Neutrophil (primary cell): ENCODE measurements at regions not wholly inside any gene's neighbourhood (a gene's known extent, or its start where the extent isn't known, plus 50 kb on each side); places are given as distances from the start of the nearest gene placed in this dataset.

ENCODE experiments used
- H3K27ac ChIP-seq: fragments of 200-600 bp; sonication (generic); 2 replicates; pipeline ENCODE4 v1.5.1; 2016; ENCODE audit warnings: mild to moderate bottlenecking, moderate library complexity
- H3K27me3 ChIP-seq: fragments of 200-600 bp; sonication (generic); 2 replicates; pipeline ENCODE4 v1.6.0; 2016; ENCODE audit warnings: mild to moderate bottlenecking
- H3K36me3 ChIP-seq: fragments of 200-600 bp; sonication (generic); 2 replicates; pipeline ENCODE4 v1.5.1; 2017
- H3K4me1 ChIP-seq, 2 experiments: fragments of 200-600 bp in 1 of 2; sonication (generic) in 1 of 2; 1 replicate in 1 of 2; 2 replicates in 1 of 2; pipeline versions ENCODE4 v1.5.1 to v1.6.1; 2013 to 2016; ENCODE audit warnings: low read depth in 1 of 2, low read length in 1 of 2, mild to moderate bottlenecking in 1 of 2, moderate library complexity in 1 of 2; ENCODE audit not compliant: control insufficient read depth in 1 of 2, insufficient read depth in 1 of 2
- H3K4me3 ChIP-seq, 2 experiments: fragments of 200-600 bp in 1 of 2; sonication (generic) in 1 of 2; 1 replicate in 1 of 2; 2 replicates in 1 of 2; pipeline ENCODE4 v1.5.1; 2013 to 2016; ENCODE audit warnings: low read depth in 1 of 2, low read length in 1 of 2, mild to moderate bottlenecking in 1 of 2, moderate library complexity in 1 of 2
- H3K9me3 ChIP-seq: fragments of 200-600 bp; sonication (generic); 2 replicates; pipeline ENCODE4 v1.5.1; 2016
- TF ChIP-seq, protein P1 (sequence below): fragments of 200-600 bp; sonication (generic); IDR thresholded peaks from 2 replicates; pipeline ENCODE4 v1.5.1; 2016; ENCODE audit warnings: antibody characterized with exemption

DNA sequence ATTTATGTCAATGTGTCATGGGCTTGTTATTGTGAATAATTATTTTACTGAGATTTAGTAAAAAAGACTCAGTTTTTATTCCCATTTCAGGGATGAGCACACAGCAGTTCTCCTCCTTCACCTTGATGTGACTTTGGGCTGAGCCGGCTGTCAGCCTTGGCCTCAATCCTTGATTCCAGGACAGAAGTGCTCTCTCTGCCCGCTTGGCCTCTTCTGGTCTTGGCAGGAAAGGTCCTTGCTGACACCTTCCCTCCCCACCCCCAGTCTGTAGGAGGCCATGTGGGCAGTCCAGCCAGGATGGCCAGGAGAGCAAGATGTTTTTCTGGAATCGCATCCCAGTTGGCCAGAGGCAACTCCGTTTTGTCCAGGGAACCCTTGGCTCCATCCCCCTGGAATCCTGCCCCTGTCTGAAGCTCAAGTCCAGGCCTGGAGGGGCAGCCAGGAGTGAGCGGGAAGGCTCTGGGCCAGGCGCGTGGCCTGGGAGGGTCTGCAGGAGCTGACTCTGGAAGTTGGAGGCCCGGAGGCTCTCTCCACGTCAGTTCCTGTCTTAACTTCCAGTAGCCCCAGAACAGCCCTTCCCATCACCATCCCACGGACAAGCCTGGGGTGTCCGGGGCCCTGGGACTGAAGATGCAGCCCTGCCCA lies 100.9 kb downstream of the PDGFA start:
- Histone ChIP-seq H3K36me3 (no peaks in the 10 kb centered on the region), H3K9me3 (no peaks in the 10 kb centered on the region), H3K27ac (no peak overlapping the region), H3K4me1 (no peaks in the 10 kb centered on the region), H3K27me3 (no peaks in the 10 kb centered on the region), H3K4me3 (no peak overlapping the region)
- TF ChIP-seq, protein P1, sequence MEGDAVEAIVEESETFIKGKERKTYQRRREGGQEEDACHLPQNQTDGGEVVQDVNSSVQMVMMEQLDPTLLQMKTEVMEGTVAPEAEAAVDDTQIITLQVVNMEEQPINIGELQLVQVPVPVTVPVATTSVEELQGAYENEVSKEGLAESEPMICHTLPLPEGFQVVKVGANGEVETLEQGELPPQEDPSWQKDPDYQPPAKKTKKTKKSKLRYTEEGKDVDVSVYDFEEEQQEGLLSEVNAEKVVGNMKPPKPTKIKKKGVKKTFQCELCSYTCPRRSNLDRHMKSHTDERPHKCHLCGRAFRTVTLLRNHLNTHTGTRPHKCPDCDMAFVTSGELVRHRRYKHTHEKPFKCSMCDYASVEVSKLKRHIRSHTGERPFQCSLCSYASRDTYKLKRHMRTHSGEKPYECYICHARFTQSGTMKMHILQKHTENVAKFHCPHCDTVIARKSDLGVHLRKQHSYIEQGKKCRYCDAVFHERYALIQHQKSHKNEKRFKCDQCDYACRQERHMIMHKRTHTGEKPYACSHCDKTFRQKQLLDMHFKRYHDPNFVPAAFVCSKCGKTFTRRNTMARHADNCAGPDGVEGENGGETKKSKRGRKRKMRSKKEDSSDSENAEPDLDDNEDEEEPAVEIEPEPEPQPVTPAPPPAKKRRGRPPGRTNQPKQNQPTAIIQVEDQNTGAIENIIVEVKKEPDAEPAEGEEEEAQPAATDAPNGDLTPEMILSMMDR: no peak

DNA sequence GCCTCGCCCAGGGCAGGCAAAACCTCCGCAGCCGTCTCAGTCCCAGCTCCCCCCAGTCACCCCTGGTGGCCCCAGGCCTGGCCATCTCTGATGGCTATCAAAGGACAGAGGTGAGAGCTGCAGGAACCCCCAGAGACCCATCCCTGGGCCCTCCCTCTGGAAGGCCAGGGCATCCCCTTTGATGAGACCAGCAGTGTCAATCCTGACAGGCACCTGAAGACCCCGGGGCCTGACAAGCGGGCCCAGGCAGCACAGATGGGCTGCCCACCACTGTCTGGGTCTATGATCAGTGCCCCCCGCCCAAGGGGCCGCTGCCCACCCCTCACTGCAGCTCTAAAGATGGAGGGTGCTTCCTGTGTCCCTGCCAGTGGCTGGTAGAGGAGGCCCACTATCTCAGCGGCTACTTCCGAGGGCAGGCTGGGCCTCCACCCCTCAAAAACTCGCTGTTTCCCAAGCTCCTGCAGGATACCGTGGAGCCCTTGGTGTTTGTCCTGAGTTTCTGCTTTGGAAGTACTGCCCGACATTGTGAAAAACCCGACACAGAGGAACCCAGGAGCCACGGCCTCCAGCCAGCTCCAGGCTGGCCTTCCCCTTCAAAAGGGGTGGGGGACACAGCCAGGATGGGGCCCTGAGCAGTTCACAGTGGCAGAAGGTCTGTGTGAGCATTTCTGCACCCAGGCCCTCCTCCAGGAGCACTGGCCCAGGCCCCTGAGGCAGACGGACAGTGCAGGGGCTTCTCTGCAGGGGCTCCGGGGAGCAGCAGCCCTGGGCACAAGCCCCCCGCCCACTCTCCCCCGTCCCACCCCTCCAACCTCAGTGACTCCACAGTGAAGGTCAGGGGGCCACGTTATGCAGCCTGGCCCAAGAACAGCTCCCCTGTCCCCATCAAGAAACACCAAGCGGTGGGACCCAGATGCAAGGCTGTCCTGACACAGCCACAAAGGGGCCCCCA lies 99.2 kb downstream of the PDGFA start:
- no peaks in the 10 kb centered on the region for H3K36me3 ChIP-seq
- H3K27ac ChIP-seq: no peak overlapping the region
- no peaks in the 10 kb centered on the region for H3K9me3 ChIP-seq
- no peaks in the 10 kb centered on the region for H3K27me3 ChIP-seq
- TF ChIP-seq, protein P1: no peak
- no peak overlapping the region for H3K4me3 ChIP-seq
- no peaks in the 10 kb centered on the region for H3K4me1 ChIP-seq

DNA sequence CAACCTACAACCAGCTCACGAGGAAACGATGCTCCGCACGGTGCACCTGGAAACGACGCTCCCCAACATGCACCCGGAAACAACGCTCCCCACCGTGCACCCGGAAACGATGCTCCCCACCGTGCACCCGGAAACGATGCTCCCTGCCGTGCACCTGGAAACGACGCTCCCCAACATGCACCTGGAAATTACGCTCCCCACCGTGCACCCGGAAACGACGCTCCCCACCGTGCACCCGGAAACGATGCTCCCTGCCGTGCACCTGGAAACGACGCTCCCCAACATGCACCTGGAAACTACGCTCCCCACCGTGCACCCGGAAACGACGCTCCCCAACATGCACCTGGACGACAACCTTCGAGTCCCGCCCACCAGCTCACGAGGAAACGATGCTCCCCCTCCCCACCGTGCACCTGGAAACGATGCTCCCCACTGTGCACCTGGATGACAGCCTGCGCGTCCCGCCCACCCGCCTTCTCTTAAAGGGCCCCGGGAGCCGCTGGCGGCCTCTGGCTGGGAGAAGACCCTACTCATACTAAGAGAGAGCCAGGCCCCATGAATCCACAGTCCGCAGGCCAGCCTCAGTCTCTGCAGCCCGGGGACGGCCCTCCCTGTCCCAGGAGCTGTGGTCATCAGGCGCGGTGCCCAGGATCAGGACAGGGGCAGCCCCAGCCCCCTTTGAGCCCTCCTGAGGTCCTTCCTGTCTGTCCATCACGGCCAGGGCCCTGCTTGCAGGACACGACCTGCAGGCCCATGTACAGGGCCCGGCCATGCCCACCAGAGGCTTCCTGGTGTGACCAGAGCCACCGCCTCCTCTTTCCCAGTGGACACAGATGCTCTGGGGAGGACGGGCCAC lies 98.3 kb downstream of the PDGFA start:
- Histone ChIP-seq H3K36me3 (no peaks in the 10 kb centered on the region), H3K27ac (no peak overlapping the region), H3K4me1 (no peaks in the 10 kb centered on the region), H3K9me3 (no peaks in the 10 kb centered on the region), H3K4me3 (no peak overlapping the region), H3K27me3 (no peaks in the 10 kb centered on the region)
- TF ChIP-seq, protein P1: no peak

DNA sequence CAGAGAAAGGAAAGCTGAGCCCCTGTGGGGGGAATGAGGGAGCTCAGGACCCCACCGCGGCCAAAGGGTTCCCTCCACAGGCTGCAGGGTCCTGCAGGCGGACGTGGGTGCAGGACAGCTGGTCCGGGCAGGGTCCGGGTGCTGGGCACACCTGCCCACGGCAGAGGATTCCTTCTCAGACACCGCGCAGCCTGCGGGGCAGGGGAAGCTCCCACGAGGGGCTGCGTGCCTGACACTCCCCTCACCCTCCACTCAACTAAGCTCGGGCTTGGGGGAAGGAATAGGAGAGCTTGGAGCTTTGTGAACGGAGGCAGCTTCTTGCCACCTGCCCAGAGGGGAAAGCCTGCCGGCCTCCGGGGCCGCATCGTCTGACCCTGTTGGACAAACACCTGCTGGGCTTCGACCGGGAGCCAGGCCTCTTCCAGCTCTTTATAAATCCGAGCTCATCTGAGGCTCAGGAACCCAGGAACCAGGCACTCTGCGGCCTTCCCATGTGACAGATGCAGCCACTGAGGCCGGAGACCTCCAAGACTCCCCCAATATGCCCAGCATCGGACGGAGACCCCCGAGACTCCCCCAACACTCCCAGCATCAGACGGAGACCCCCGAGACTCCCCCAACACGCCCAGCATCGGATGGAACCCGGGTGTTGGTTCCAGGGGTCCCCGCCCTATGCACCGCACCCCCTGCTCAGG lies 97.3 kb downstream of the PDGFA start:
- Histone ChIP-seq H3K4me3 (no peak overlapping the region), H3K27me3 (no peaks in the 10 kb centered on the region), H3K4me1 (no peaks in the 10 kb centered on the region), H3K27ac (no peak overlapping the region), H3K9me3 (no peaks in the 10 kb centered on the region), H3K36me3 (no peaks in the 10 kb centered on the region)
- TF ChIP-seq, protein P1: no peak

DNA sequence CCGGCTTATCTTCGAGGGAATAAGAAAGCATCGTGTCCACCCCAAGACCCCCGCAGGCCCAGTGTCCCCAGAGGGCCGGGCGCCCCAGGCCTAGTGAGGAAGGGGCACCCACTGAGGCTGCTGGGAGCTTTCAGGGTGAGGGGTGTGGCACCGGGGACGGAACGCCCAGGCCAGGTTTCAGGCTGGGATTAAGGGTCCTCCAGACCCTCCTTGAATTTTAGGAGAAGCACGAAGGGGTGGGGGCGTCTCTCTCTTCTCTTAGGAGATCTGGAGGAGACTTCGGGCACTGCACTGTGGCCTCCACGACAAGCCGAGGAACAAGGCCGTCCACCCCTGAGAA lies 96.8 kb downstream of the PDGFA start:
- H3K9me3 ChIP-seq: no peaks in the 10 kb centered on the region
- no peaks in the 10 kb centered on the region for H3K36me3 ChIP-seq
- TF ChIP-seq, protein P1: no peak
- H3K4me1 ChIP-seq: no peaks in the 10 kb centered on the region
- no peaks in the 10 kb centered on the region for H3K27me3 ChIP-seq
- no peak overlapping the region for H3K27ac ChIP-seq
- no peak overlapping the region for H3K4me3 ChIP-seq
